B cell (primary cell): ENCODE measurements at regions not wholly inside any gene's neighbourhood (a gene's known extent, or its start where the extent isn't known, plus 50 kb on each side); places are given as distances from the start of the nearest gene placed in this dataset.

Experiments used
- ATAC-seq: fragments of 200-7000 bp; cut with Tn5 transposase; one replicate; pipeline ENCODE4 v1.10.0; 2021; ENCODE audit warnings: low read depth, mild to moderate bottlenecking, moderate number of reproducible peaks, moderate library complexity
- CTCF ChIA-PET: fragments of 350-600 bp; sonication (Branson Sonifier 250); formaldehyde crosslinking; loops from one replicate; lab custom pipeline; 2021; ENCODE audit warnings: antibody characterized with exemption, inconsistent platforms; lab: Charles Lee
- POLR2A ChIA-PET: fragments of 350-600 bp; sonication (Branson Sonifier 250); formaldehyde crosslinking; loops from one replicate; lab custom pipeline; 2021; ENCODE audit warnings: antibody characterized with exemption; lab: Charles Lee
- DNase-seq: peaks from one replicate; pipeline ENCODE4 v3.0.0; 2013
- H2AFZ ChIP-seq: 2 replicates; pipeline ENCODE4 v1.6.1; 2012; ENCODE audit warnings: mild to moderate bottlenecking, low read depth, low read length; ENCODE audit not compliant: insufficient read depth, poor library complexity, severe bottlenecking
- H3K27ac ChIP-seq, 2 donors: 1 replicate in 1 of 2; 2 replicates in 1 of 2; pipeline ENCODE4 v1.5.1; 2012 to 2013; ENCODE audit warnings: low read length in 2 of 2, mild to moderate bottlenecking in 2 of 2, moderate library complexity in 1 of 2
- H3K27me3 ChIP-seq, 4 experiments: fragments of 200-600 bp in 1 of 4; sonication (generic) in 1 of 4; replicated peaks in 1 of 4; 1 replicate in 2 of 4; 2 replicates in 2 of 4; pipeline versions ENCODE4 v1.6.1 to v1.7.0; 2013 to 2016; ENCODE audit warnings: low read length in 3 of 4, mild to moderate bottlenecking in 2 of 4, mixed read lengths in 1 of 4, moderate library complexity in 1 of 4; ENCODE audit not compliant: insufficient read depth in 4 of 4, control insufficient read depth in 3 of 4; ENCODE audit errors: control extremely low read depth in 1 of 4
- H3K36me3 ChIP-seq, 2 experiments: replicated peaks in 1 of 2; 1 replicate in 1 of 2; 2 replicates in 1 of 2; pipeline versions ENCODE4 v1.6.1 to v1.7.1; 2013; ENCODE audit warnings: low read length in 1 of 2; ENCODE audit not compliant: insufficient read depth in 2 of 2, control insufficient read depth in 1 of 2; ENCODE audit errors: control extremely low read depth in 1 of 2, extremely low read depth in 1 of 2
- H3K4me1 ChIP-seq, 2 donors: fragments of 200-600 bp in 1 of 2; sonication (generic) in 1 of 2; 1 replicate in 1 of 2; 2 replicates in 1 of 2; pipeline versions ENCODE4 v1.5.1 to v1.6.1; 2013 to 2017; ENCODE audit warnings: low read length in 2 of 2; ENCODE audit not compliant: control insufficient read depth in 2 of 2, insufficient read depth in 2 of 2
- H3K4me2 ChIP-seq: replicated peaks from 2 replicates; pipeline ENCODE3; 2012; ENCODE audit warnings: mild to moderate bottlenecking, low read depth, low read length; ENCODE audit not compliant: poor library complexity, severe bottlenecking
- H3K4me3 ChIP-seq, 5 experiments: fragments of 200-600 bp in 1 of 5; sonication (generic) in 1 of 5; 1 replicate in 3 of 5; 2 replicates in 2 of 5; pipeline versions ENCODE4 v1.5.1 to v1.7.0; 2011 to 2016; ENCODE audit warnings: low read length in 4 of 5, mild to moderate bottlenecking in 4 of 5, low read depth in 2 of 5, control low read depth in 1 of 5, moderate library complexity in 1 of 5; ENCODE audit not compliant: insufficient read depth in 1 of 5; ENCODE audit errors: control extremely low read depth in 1 of 5, extremely low read depth in 1 of 5
- H3K79me2 ChIP-seq: fragments of 200-600 bp; sonication (generic); one replicate; pipeline ENCODE4 v1.6.0; 2016; ENCODE audit warnings: low read length; ENCODE audit not compliant: control insufficient read depth, insufficient read depth
- H3K9ac ChIP-seq: fragments of 200-600 bp; sonication (generic); 2 replicates; pipeline ENCODE4 v1.6.1; 2017; ENCODE audit warnings: mild to moderate bottlenecking, low read length, moderate library complexity
- H3K9me3 ChIP-seq, 3 donors: one replicate each; pipeline versions ENCODE4 v1.6.1 to v1.7.1; 2013; ENCODE audit warnings: low read length in 2 of 3; ENCODE audit not compliant: control insufficient read depth in 2 of 3, insufficient read depth in 1 of 3; ENCODE audit errors: control extremely low read depth in 1 of 3
- H4K20me1 ChIP-seq: 2 replicates; pipeline ENCODE4 v1.6.0; 2012; ENCODE audit warnings: mild to moderate bottlenecking, low read length; ENCODE audit not compliant: insufficient read depth, control insufficient read depth, poor library complexity, severe bottlenecking
- H3K27ac Mint-ChIP-seq: one replicate; pipeline ENCODE4 v1.8.0; 2021; ENCODE audit warnings: mixed read lengths
- H3K27me3 Mint-ChIP-seq: one replicate; pipeline ENCODE4 v1.8.0; 2021; ENCODE audit warnings: mixed read lengths
- H3K4me1 Mint-ChIP-seq: one replicate; pipeline ENCODE4 v1.8.0; 2021; ENCODE audit warnings: mixed read lengths
- H3K4me3 Mint-ChIP-seq: one replicate; pipeline ENCODE4 v1.8.0; 2021; ENCODE audit warnings: mixed read lengths
- H3K9me3 Mint-ChIP-seq: one replicate; pipeline ENCODE4 v1.8.0; 2022; ENCODE audit warnings: mixed read lengths; ENCODE audit not compliant: insufficient read depth
- EZH2 ChIP-seq: IDR thresholded peaks from 2 replicates; pipeline ENCODE4 v1.6.1; 2012; ENCODE audit warnings: borderline replicate concordance, low read depth, mild to moderate bottlenecking, moderate library complexity, low read length; ENCODE audit not compliant: insufficient read depth, poor library complexity, severe bottlenecking
- WGBS: methylation state at CpG from one replicate; pipeline ENCODE4 v1.1.5; 2013; ENCODE audit warnings: missing lambda C conversion rate; ENCODE audit not compliant: insufficient coverage; 5-methylcytosine and 5-hydroxymethylcytosine counted together
- intact Hi-C: fragments of 100-400 bp; cut with micrococcal nuclease; formaldehyde crosslinking; loops from one replicate; pipeline ENCODE4 v1.10.0; 2022
- TF ChIP-seq, protein P1 (sequence below): fragments of 200-600 bp; IDR thresholded peaks from one replicate; pipeline ENCODE4 v1.8.0; 2022; ENCODE audit warnings: antibody characterized with exemption, mild to moderate bottlenecking

DNA sequence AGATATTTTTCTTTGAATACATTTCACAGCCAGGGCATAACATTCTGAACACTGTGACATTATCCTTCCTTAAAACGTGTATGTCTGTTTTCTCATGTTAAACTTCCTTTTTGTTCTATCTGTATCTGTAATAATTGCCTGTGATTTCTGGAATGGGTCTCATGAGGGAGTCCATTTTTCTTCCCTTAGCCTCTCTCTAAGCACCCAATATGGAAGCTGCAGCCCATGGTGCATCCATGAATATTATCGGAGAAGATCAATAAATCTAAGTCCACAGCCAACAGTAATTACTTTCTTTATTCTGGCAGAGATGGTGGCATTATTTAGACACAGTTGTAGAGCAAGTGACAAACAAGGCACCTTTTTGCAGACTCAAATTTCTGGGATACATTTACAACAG is 671.1 kb downstream of the TUSC7 start:
- H3K4me3 Mint-ChIP-seq, result no peak overlapping the region
- no peaks in the 10 kb centered on the region for H3K9me3 Mint-ChIP-seq
- no peaks in the 10 kb centered on the region for H3K4me1 Mint-ChIP-seq
- no peak overlapping the region for H3K4me3 ChIP-seq
- no CpG with 5 or more reads among the region's 2 CpGs for WGBS
- no peak overlapping the region for H3K9ac ChIP-seq
- no peaks in the 10 kb centered on the region for H3K4me1 ChIP-seq
- H3K27ac Mint-ChIP-seq, result no peak overlapping the region
- H3K9me3 ChIP-seq, result peaks cover 0 to 3% (median 0%) of the 10 kb centered on the region in 3 donors
- H3K79me2 ChIP-seq, result no peaks in the 10 kb centered on the region
- intact Hi-C loops, result no loop called here
- POLR2A ChIA-PET, result no interaction called here
- DNase-seq, result no peak
- no peaks in the 10 kb centered on the region for H3K27me3 Mint-ChIP-seq
- CTCF ChIA-PET, result no interaction called here
- no peaks in the 10 kb centered on the region for H4K20me1 ChIP-seq
- no peak for ATAC-seq
- H3K4me2 ChIP-seq, result no peak overlapping the region
- H3K27me3 ChIP-seq, result no peaks in the 10 kb centered on the region
- H2AFZ ChIP-seq, result no peak overlapping the region
- TF ChIP-seq, protein P1, sequence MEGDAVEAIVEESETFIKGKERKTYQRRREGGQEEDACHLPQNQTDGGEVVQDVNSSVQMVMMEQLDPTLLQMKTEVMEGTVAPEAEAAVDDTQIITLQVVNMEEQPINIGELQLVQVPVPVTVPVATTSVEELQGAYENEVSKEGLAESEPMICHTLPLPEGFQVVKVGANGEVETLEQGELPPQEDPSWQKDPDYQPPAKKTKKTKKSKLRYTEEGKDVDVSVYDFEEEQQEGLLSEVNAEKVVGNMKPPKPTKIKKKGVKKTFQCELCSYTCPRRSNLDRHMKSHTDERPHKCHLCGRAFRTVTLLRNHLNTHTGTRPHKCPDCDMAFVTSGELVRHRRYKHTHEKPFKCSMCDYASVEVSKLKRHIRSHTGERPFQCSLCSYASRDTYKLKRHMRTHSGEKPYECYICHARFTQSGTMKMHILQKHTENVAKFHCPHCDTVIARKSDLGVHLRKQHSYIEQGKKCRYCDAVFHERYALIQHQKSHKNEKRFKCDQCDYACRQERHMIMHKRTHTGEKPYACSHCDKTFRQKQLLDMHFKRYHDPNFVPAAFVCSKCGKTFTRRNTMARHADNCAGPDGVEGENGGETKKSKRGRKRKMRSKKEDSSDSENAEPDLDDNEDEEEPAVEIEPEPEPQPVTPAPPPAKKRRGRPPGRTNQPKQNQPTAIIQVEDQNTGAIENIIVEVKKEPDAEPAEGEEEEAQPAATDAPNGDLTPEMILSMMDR, result no peak
- TF ChIP-seq EZH2, result no peak
- no peak overlapping the region for H3K27ac ChIP-seq
- no peaks in the 10 kb centered on the region for H3K36me3 ChIP-seq

GRCh38 chr3:117393119-117393518 is 683.5 kb downstream of the TUSC7 start:
- CTCF ChIA-PET, result no interaction called here
- ATAC-seq (no peak), DNase-seq (no peak)
- Mint-ChIP-seq H3K27ac (no peak overlapping the region), H3K4me3 (no peak overlapping the region), H3K27me3 (no peaks in the 10 kb centered on the region), H3K9me3 (no peaks in the 10 kb centered on the region), H3K4me1 (no peaks in the 10 kb centered on the region)
- Histone ChIP-seq H3K36me3 (no peaks in the 10 kb centered on the region), H2AFZ (no peak overlapping the region), H3K9ac (no peak overlapping the region), H4K20me1 (no peaks in the 10 kb centered on the region), H3K27me3 (no peaks in the 10 kb centered on the region), H3K4me3 (no peak overlapping the region), H3K27ac (no peak overlapping the region), H3K4me2 (no peak overlapping the region), H3K9me3 (no peaks in the 10 kb centered on the region), H3K4me1 (no peaks in the 10 kb centered on the region), H3K79me2 (no peaks in the 10 kb centered on the region)
- POLR2A ChIA-PET, result no interaction called here
- WGBS, result no CpG with 5 or more reads among the region's 1 CpG
- TF ChIP-seq, protein P1, result no peak
- intact Hi-C loops, result no loop called here
